H9 (cell line): ENCODE measurements at regions not wholly inside any gene's neighbourhood (a gene's known extent, or its start where the extent isn't known, plus 50 kb on each side); places are given as distances from the start of the nearest gene placed in this dataset.

ENCODE experiments used
- DNase-seq: peaks from one replicate; pipeline ENCODE4 v3.0.0-alpha.2; 2017
- H2AFZ ChIP-seq: one replicate; pipeline ENCODE4 v1.6.1; 2013; ENCODE audit warnings: mild to moderate bottlenecking, low read length, control low read depth, moderate library complexity
- H2AK5ac ChIP-seq: 2 replicates; pipeline ENCODE4 v1.6.1; 2013; ENCODE audit warnings: low read length, control low read depth, mixed read lengths; ENCODE audit not compliant: insufficient read length
- H2BK120ac ChIP-seq: one replicate; pipeline ENCODE4 v1.6.1; 2013; ENCODE audit warnings: low read depth, mild to moderate bottlenecking, low read length, control low read depth, inconsistent platforms; ENCODE audit not compliant: poor library complexity, severe bottlenecking
- H2BK12ac ChIP-seq: 2 replicates; pipeline ENCODE4 v1.6.1; 2013; ENCODE audit warnings: low read length, control low read depth, mixed read lengths, low read depth; ENCODE audit not compliant: insufficient read length
- H2BK15ac ChIP-seq: 2 replicates; pipeline ENCODE4 v1.6.1; 2013; ENCODE audit warnings: low read depth, low read length, control low read depth
- H2BK20ac ChIP-seq: one replicate; pipeline ENCODE4 v1.6.1; 2013; ENCODE audit warnings: low read depth, mild to moderate bottlenecking, low read length, control low read depth, inconsistent platforms; ENCODE audit not compliant: poor library complexity, severe bottlenecking
- H2BK5ac ChIP-seq: 2 replicates; pipeline ENCODE4 v1.6.1; 2013; ENCODE audit warnings: low read length, control low read depth, mixed read lengths; ENCODE audit not compliant: insufficient read length
- H3K14ac ChIP-seq: 2 replicates; pipeline ENCODE4 v1.6.1; 2013; ENCODE audit warnings: low read length, control low read depth; ENCODE audit not compliant: insufficient read depth
- H3K18ac ChIP-seq: 2 replicates; pipeline ENCODE4 v1.6.1; 2013; ENCODE audit warnings: low read depth, mild to moderate bottlenecking, mixed read lengths, low read length, control low read depth; ENCODE audit not compliant: insufficient read length
- H3K23ac ChIP-seq: 2 replicates; pipeline ENCODE4 v1.6.1; 2013; ENCODE audit warnings: low read length, control low read depth, mixed read lengths, low read depth; ENCODE audit not compliant: insufficient read length
- H3K23me2 ChIP-seq: 2 replicates; pipeline ENCODE4 v1.6.1; 2013; ENCODE audit warnings: low read depth, mild to moderate bottlenecking, mixed read lengths, low read length, control low read depth; ENCODE audit not compliant: insufficient read length, poor library complexity, severe bottlenecking
- H3K27ac ChIP-seq: 2 replicates; pipeline ENCODE4 v1.5.1; 2013; ENCODE audit warnings: low read length, control low read depth, mixed read lengths, low read depth; ENCODE audit not compliant: insufficient read length
- H3K27me3 ChIP-seq: 2 replicates; pipeline ENCODE4 v1.6.1; 2013; ENCODE audit warnings: low read length, control low read depth, inconsistent platforms; ENCODE audit not compliant: insufficient read depth
- H3K4ac ChIP-seq: 2 replicates; pipeline ENCODE4 v1.6.1; 2013; ENCODE audit warnings: low read depth, mild to moderate bottlenecking, control low read depth, inconsistent platforms, low read length, moderate library complexity
- H3K4me1 ChIP-seq: 2 replicates; pipeline ENCODE4 v1.6.1; 2013; ENCODE audit warnings: low read length, control low read depth, inconsistent platforms; ENCODE audit not compliant: insufficient read depth
- H3K4me2 ChIP-seq: 2 replicates; pipeline ENCODE4 v1.6.1; 2013; ENCODE audit warnings: low read length, control low read depth, mixed read lengths; ENCODE audit not compliant: insufficient read length, insufficient read depth
- H3K56ac ChIP-seq: 2 replicates; pipeline ENCODE4 v1.6.1; 2013; ENCODE audit warnings: low read depth, mild to moderate bottlenecking, mixed read lengths, low read length, control low read depth; ENCODE audit not compliant: insufficient read length
- H3K79me1 ChIP-seq: 2 replicates; pipeline ENCODE4 v1.6.1; 2013; ENCODE audit warnings: low read depth, mild to moderate bottlenecking, moderate library complexity, low read length, control low read depth, inconsistent platforms; ENCODE audit not compliant: insufficient read depth, poor library complexity, severe bottlenecking
- H3K79me2 ChIP-seq: 2 replicates; pipeline ENCODE4 v1.6.1; 2013; ENCODE audit warnings: low read length, control low read depth, inconsistent platforms; ENCODE audit not compliant: insufficient read depth
- H3K9ac ChIP-seq: 2 replicates; pipeline ENCODE4 v1.6.1; 2013; ENCODE audit warnings: low read length, control low read depth, mixed read lengths; ENCODE audit not compliant: insufficient read length; ENCODE audit errors: extremely low read depth
- H3K9me3 ChIP-seq: one replicate; pipeline ENCODE4 v1.6.1; 2013; ENCODE audit warnings: low read depth, low read length, inconsistent platforms; ENCODE audit not compliant: control insufficient read depth
- H3T11ph ChIP-seq: one replicate; pipeline ENCODE4 v1.6.1; 2013; ENCODE audit warnings: mild to moderate bottlenecking, low read length, control low read depth, inconsistent platforms
- H4K20me1 ChIP-seq: one replicate; pipeline ENCODE4 v1.6.1; 2013; ENCODE audit not compliant: control insufficient read depth, insufficient read length, insufficient read depth
- H4K5ac ChIP-seq: 2 replicates; pipeline ENCODE4 v1.6.1; 2013; ENCODE audit warnings: low read depth, mild to moderate bottlenecking, mixed read lengths, low read length, control low read depth; ENCODE audit not compliant: insufficient read length
- H4K8ac ChIP-seq: replicated peaks from 2 replicates; pipeline ENCODE4 v1.6.1; 2013; ENCODE audit warnings: low read length, control low read depth, mixed read lengths, low read depth; ENCODE audit not compliant: insufficient read length
- H4K91ac ChIP-seq: 2 replicates; pipeline ENCODE4 v1.6.1; 2013; ENCODE audit warnings: low read depth, mild to moderate bottlenecking, moderate library complexity, mixed read lengths, low read length, control low read depth; ENCODE audit not compliant: insufficient read length
- H3K27ac Mint-ChIP-seq, 3 experiments: 2 replicates in 2 of 3; 3 replicates in 1 of 3; pipeline ENCODE4 v1.8.0; 2020 to 2021; ENCODE audit warnings: mixed read lengths in 3 of 3, mild to moderate bottlenecking in 1 of 3, moderate library complexity in 1 of 3
- H3K27me3 Mint-ChIP-seq: 2 replicates; pipeline ENCODE4 v1.8.0; 2021; ENCODE audit warnings: low read depth, mild to moderate bottlenecking, moderate library complexity, mixed read lengths
- H3K36me3 Mint-ChIP-seq, 3 experiments: 2 replicates in 2 of 3; 3 replicates in 1 of 3; pipeline ENCODE4 v1.8.0; 2020 to 2021; ENCODE audit warnings: low read depth in 3 of 3, mixed read lengths in 3 of 3; ENCODE audit not compliant: insufficient read depth in 1 of 3
- H3K4me1 Mint-ChIP-seq, 2 experiments: 2 replicates each; pipeline ENCODE4 v1.8.0; 2020; ENCODE audit warnings: mixed read lengths in 2 of 2
- H3K4me3 Mint-ChIP-seq, 2 experiments: 2 replicates in 1 of 2; 3 replicates in 1 of 2; pipeline ENCODE4 v1.8.0; 2020 to 2021; ENCODE audit warnings: mild to moderate bottlenecking in 2 of 2, mixed read lengths in 2 of 2, moderate library complexity in 1 of 2
- H3K9me3 Mint-ChIP-seq, 2 experiments: 2 replicates in 1 of 2; 3 replicates in 1 of 2; pipeline ENCODE4 v1.8.0; 2020; ENCODE audit warnings: mild to moderate bottlenecking in 2 of 2, mixed read lengths in 2 of 2, moderate library complexity in 1 of 2
- WGBS: extraction: QIAGEN DNeasy Blood & Tissue Kit; methylation state at CpG from one replicate; pipeline ENCODE4 v1.1.7; 2013; ENCODE audit warnings: missing lambda C conversion rate, low lambda C conversion rate, mixed read lengths; ENCODE audit not compliant: insufficient read length; ENCODE audit errors: extremely low coverage; 5-methylcytosine and 5-hydroxymethylcytosine counted together
- TF ChIP-seq, protein P1 (sequence below): fragments of 200-600 bp; sonication (generic); conservative IDR thresholded peaks from 3 replicates; pipeline ENCODE4 v1.8.0; 2021; ENCODE audit warnings: antibody characterized with exemption, mild to moderate bottlenecking

- Histone ChIP-seq H2AFZ (no peak overlapping the region), H4K91ac (no peak overlapping the region), H3T11ph (no peak overlapping the region), H2BK15ac (no peak overlapping the region), H4K5ac (no peak overlapping the region), H3K56ac (no peak overlapping the region), H2BK120ac (no peak overlapping the region), H3K9ac (no peak overlapping the region), H2AK5ac (no peak overlapping the region), H3K4me2 (no peak overlapping the region), H3K9me3 (no peaks in the 10 kb centered on the region), H2BK5ac (no peak overlapping the region), H3K27me3 (no peaks in the 10 kb centered on the region), H2BK12ac (no peak overlapping the region), H3K18ac (no peak overlapping the region), H3K23ac (no peak overlapping the region), H4K8ac (no peak overlapping the region), H3K14ac (no peak overlapping the region), H3K79me2 (no peaks in the 10 kb centered on the region), H2BK20ac (no peak overlapping the region), H3K23me2 (no peaks in the 10 kb centered on the region), H4K20me1 (no peaks in the 10 kb centered on the region), H3K27ac (no peak overlapping the region), H3K4me1 (no peaks in the 10 kb centered on the region; the same call in 1 of the 2 replicates), H3K4ac (no peak overlapping the region), H3K79me1 (no peaks in the 10 kb centered on the region)
- TF ChIP-seq, protein P1, sequence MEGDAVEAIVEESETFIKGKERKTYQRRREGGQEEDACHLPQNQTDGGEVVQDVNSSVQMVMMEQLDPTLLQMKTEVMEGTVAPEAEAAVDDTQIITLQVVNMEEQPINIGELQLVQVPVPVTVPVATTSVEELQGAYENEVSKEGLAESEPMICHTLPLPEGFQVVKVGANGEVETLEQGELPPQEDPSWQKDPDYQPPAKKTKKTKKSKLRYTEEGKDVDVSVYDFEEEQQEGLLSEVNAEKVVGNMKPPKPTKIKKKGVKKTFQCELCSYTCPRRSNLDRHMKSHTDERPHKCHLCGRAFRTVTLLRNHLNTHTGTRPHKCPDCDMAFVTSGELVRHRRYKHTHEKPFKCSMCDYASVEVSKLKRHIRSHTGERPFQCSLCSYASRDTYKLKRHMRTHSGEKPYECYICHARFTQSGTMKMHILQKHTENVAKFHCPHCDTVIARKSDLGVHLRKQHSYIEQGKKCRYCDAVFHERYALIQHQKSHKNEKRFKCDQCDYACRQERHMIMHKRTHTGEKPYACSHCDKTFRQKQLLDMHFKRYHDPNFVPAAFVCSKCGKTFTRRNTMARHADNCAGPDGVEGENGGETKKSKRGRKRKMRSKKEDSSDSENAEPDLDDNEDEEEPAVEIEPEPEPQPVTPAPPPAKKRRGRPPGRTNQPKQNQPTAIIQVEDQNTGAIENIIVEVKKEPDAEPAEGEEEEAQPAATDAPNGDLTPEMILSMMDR, result no peak
- Mint-ChIP-seq H3K27ac (peak overlapping the region in 1 of 3 experiments; percentile 50; a peak in 1 of 7 replicates), H3K4me3 (no peak overlapping the region), H3K9me3 (no peaks in the 10 kb centered on the region), H3K27me3 (no peaks in the 10 kb centered on the region; the same call in 1 of the 2 replicates), H3K4me1 (peaks cover 12 to 22% of the 10 kb centered on the region in 2 experiments), H3K36me3 (no peaks in the 10 kb centered on the region)
- DNase-seq, result no peak
- WGBS, result no CpG with 5 or more reads among the region's 1 CpG
These were observed 78.9 kb downstream of the FANCF start for GRCh38 chr11:22546746-22547145.
